ENCODE measurements at regions not wholly inside any gene's neighbourhood (a gene's known extent, or its start where the extent isn't known, plus 50 kb on each side); places are given as distances from the start of the nearest gene placed in this dataset.

DNA sequence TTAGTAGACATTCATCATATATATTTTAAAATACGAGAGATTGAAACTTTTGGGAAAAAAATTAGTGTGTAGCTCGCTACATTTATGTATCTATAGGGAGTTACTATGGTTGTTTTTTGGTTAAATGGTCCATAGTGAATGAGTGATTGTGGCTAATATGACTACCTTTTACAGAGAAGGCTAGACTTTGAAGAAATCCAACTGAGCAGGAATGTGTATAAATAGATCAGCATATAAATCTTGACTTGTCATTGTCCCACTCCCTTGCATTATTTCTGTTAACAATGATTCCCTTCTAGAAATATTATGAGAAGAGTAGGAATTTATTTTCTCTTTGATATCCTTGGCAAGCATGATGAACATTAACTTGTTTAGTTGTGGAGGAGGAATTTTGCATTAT is 737.8 kb upstream of the MAP3K7 start:
- no peak for DNase-seq

DNA sequence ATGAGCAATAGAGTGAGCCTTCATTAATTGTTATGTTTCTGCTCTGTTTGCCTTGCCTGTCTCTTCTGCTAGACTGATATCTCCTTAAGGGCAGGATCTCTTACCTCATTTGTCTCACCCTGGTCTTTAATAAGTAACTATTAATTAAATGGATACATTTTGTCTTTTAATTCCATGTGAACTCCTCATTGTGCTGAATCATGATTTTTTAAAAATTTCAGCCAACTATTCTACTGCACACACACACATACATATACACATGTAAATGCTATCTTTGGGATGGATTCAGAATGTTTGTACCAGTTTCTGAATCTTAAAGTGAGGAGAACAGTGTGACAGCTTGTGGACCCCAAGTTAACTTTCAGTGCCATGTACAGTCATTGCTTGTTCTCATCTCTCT is 731.1 kb upstream of the MAP3K7 start:
- no peak for DNase-seq

DNA sequence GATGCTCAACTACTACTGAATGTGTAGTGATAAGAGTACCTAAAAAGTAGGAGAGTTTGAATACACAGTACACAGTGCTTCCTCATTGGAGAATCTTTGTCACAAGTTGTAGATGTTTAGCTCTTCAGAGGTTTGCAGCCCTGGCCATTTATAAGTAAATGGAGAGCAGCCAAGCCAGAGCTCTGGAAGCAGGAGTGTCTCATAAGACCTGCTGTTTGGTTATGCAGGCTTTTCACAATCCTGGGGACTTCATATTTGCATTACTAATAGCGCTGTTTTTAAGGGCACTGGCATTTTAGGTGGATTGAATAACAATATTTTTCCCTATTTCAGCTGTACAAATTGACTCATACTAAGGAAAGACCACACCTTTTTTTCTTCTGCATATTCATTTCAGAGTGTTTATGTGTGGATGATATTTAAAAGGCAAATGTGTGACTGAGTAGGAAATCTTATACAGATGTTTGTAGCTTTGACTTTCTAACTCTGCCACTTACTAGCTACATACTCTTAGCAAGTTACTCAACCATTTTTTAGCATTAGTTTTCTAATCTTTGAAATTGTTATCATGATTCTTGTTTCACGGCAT is 730.5 kb upstream of the MAP3K7 start:
- DNase-seq = peak; percentile 2

DNA sequence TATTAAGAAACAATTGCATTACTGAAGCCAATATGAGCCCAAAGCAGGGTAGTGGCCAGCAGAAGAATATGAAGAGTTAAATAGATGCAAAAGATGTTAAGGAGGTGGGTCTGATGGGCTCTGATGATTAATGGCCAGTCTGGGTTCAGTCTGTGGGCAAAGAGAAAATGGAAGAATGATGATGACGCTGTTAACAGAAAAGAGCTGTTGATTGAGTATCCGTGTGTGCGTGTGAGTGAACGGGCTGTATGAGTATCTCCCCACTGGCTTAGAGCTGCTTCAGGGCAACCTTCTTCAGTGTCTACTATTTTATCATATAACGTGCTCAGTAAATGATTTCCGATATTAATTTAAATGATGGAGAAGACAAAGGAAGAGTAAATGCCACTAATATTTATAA is 723.3 kb upstream of the MAP3K7 start:
- DNase-seq = no peak

DNA sequence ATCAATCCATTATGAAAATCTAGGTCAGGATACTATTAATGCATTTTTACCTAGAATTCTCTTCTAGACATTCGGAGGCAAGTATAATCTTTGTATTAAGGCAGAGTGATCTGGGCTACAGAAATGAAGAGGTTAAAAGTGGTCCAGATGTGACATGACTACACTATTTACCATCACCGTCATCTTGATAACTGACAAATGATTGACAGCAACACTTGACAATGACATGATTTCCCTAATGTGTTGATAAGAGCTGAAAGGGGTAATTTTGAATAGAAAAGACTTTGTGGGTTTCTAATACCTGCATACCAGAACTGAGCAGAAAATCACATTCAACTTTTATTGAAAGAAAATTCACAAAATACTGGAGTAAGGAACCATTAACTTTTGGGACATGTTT is 718.9 kb upstream of the MAP3K7 start:
- no peak for DNase-seq

DNA sequence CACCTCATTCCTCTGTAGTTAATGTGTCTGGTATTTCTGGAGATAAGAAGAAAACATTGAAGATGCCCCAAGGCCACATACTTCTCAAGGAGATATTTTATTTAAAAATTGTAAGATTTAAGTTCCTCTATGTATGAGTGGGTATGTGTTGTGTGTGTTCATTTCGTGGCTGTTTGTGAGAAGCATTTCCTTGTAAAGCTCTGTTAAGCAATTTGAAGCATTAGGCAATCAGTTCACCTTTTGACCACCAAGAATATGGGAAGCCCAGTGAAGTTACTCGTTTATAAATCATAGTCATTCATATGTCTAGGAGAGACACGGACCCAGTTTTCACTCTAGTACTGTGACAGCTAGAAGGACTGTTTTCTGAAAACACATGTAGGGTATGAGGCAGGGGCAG is 717.6 kb upstream of the MAP3K7 start:
- no peak for DNase-seq

DNA sequence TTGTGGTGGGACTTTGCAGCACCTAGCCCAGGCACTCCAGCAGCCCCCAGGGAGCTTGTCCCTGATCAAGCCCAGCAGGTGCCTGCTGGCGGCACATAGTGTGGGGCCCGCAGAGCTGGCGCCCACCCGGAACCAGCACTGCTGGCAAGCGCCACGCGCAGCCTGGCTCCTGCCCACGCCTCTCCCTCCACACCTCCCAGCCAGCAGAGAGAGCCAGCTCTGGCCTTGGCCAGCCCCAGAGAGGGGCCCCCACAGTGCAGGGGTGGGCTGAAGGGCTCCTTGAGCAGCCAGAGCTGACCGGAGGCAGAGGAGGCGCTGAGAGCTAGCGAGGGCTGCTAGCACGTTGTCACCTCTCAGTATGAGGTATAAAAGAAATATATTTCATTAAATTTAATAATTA is 716.5 kb upstream of the MAP3K7 start:
- DNase-seq = no peak

DNA sequence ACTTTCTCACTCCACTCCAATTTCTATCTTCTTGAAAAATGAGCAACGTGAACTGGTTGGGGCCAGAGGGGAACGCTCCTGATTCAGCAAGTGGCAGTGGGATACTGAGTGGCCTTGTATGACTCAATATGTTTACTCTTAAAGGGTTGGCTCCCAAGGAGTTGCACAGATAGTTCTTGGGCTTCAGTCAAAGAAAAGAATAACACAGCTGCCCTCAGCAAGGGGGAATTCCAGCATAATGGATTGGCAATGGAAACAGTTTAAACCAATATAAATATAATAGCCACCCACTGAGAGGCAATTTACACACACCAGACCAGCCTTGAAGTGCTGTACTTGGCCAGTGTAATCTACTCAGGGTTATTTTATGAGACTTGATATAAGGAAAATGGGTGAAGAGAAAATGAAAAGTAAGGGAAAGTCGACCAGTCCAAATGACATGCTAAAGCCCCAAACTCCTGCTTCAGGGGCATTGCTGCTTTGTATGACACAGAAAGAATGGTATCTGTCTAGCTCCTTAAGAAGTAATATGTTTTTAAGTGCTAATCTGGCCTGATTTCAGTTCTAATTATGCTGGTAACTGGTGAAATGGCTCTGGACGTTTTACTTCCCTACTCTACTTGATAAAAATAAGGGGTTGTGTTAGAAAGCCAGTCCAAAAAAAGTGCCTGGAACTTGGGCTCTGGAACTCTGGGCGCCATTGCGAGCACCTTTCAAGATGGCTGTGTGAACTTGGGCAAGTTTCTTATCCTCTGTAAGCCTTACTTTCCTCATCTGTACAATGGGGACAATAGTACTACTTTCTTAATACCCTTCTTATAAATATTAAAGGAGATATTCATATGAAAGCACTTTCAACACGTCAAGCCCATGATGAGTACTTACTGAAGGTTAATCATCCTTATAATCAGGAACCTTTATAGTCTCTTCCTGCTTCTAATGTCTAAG is 712.9 kb upstream of the MAP3K7 start:
- DNase-seq = peak; percentile 86

DNA sequence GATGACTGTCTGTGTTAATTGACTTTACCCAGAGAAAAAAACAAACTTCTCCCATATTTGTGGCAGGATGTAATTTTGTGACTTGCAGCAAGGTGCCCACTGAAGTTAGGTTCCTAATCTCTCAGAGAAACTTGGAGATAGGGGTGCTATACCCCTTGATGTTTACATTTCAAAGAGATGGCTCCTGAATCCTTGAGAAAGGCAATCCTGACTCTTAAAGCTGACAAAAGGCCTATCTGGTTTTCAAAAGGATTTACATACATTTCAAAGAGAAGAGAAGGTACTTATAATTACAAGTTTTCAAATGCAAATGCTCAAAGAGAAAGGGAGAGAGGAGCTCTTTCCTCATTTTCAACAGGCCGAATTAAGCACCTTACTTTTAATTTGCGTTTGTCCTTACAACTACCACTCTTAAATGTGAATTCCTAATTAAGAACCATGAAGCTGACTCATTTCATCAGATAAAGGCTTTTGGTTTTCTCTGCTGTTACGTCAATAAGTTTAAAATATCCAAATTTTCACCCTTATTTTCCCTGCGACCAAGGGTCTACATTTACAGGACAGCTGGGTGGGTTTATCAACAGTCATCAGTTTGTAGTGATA is 711.8 kb upstream of the MAP3K7 start:
- no peak for DNase-seq

DNA sequence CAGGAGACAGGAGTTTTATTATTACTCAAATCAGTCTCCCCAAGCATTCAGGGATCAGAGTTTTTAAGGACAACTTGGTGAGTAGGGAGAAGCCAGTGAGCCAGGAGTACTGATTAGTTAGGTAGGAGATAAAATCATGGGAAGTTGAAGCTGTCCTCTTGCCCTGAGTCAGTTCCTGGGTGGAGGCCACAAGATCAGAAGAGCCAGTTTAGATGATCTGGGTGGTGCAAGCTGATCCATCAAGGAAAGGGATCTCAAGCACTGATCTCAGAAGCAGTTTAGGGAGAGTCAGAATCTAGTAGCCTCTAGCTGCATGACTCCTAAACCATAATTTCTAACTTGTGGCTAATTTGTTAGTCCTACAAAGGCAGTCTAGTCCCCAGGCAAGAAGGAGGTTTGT is 706.5 kb upstream of the MAP3K7 start:
- DNase-seq = no peak

DNA sequence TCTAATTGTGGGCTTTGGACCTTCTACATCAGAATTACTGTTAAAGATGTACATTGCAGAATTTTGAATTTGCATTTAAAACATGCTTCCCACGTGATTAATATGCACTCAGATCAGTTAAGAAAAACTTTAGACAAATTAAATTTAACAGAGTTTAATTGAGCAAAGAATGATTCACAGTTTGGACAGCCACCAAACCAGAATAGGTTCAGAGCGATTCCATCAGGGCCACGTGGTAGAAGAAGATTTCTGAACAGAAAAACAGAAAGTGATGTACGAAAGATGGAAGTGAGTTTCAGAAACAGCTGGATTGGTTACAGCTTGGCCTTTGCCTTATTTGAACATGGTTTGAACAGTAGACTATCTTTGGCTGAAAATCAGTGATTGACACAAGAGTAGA is 704.2 kb upstream of the MAP3K7 start:
- no peak for DNase-seq

DNA sequence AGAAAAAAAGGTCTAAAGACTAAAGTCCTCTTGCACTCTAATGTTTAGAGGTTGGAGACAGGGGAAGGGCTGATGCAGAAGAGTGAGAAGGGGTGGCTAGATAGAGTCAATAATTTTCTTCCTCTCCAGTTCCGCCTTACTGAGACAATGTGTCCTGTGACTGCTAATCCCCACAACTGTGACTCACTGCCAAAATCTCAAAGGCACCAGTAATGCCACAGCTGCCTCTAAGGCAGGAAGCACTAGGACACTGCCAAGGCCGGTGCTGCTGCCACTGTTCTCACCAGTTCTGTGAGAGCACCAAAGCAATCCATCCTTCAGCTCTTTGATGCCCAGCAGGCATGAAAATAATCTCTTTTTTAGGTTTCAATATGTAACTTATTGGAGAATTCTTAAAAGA is 701.9 kb upstream of the MAP3K7 start:
- no peak for DNase-seq

DNA sequence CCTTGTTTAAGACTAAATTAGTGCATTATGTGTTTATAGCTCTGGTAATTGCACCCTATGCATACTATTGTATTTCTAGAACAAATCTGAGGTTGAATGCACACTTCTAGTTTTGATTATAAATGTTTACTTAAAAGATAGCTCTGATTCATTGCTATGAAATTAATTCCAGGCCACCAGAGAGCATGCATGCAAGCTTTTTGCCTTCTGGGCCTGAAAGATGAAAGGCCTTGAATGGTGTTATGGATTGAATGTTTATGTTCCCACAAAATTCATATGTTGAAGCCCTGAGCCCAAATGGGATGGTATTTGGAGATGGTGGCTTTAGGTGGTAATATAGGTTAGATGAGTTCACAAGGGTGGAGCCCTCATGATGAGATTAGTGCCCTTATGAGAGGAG is 695.0 kb upstream of the MAP3K7 start:
- peak; percentile 65 for DNase-seq

DNA sequence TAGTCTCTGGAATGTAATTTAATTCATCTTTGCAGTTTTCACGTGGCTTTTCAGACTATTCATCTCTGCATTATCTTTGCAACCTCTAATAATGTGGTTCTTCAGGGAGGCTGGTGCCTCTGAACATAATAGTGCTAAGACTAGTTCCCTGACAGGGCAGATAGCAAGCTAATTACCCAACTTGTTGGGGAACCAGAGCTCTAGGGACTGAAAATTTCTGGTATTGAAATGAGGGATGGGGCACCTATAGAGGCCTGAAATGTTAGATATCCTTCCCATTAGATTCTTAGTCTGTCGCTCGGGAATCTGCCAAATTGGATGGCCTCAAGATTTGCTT is 693.6 kb upstream of the MAP3K7 start:
- no peak for DNase-seq

DNA sequence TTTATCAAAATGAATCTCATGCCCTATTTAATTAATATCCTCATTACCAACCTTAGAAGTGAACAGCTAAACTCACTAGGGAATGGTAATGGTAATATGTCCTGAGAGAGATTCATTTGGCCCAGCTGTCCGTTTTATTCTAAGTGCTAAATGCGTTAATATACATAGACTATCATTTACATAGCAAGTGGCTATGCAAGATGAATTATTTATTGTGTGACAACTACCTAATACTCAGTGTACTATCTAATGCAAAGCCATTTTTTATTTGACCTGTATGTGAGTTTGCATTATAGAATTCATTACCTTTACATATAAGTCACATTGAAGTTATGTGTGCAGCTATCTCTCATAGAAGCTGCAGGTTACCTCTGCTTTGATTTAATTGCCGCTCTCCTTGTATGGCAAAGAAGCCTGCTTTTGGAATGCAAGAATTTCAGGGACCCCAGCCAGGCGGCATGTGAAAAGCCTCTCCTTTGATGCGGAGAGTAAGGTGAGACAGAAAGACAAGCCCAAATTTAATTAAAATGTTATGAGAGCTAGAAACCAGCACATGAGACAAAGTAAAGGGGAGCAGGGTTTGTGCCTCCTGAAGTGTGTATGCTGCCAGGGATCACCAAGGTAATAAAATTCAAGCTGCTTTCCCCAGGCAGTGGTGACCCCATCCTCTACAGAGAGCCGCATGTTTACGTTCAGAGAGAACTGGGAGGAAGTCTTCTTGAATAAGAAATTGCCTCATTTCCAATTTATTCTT is 693.0 kb upstream of the MAP3K7 start:
- no peak for DNase-seq

DNA sequence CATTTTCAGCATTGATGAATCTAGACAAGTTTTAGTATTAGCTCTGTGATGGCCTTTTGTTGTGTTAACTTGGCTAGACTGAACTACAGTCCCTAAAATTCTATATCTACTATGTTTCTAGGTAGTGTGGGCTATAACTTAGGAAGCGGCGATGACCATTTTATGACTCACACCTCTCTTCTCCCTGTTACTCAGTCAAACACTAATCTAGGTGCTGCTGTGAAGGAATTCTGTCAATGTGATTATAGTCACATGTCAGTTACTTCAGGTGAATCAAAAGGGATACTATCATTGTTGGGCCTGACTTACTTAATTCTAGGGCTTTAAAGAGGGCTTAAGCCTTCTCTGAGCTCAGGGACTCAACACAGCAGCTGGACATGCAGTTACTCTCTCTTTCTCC is 691.5 kb upstream of the MAP3K7 start:
- no peak for DNase-seq

DNA sequence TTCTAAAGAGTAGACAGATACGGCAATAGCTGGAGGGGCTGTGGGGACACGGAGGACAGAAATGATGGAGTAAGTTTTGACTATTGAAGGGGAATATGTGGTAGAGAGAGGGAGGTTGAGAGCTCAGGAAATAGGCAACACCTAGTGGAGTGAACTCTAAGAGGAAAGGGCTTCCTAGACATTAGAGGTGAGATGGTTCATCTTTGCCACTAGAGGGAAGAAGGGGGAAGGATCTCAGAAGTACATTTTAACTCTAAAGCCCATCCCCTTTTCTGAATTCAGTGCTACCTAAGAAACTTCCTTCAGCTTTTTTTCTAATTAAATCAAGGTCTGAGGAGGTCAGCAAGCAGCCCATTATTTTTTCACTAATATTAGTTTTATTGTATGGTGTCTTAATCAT is 689.4 kb upstream of the MAP3K7 start:
- DNase-seq = peak; percentile 49

DNA sequence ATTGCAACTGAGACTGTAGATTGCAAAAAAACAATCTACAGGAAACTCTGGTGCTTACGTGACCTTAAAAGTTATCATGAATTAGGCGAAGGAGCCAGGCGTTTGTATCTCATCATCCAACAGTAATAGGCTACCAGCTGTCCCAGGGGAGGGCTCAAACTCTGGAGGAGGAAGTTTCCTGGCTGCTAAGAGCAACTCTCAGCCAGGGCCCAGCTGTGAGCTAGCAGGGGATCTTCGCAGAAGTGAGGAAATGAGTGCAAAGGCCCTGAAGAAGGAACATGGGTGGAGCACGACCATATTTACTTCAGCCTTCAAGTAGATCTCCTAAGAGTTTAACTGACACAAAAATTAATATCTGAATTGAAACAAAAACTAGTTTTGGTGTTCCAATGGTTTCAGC is 686.9 kb upstream of the MAP3K7 start:
- no peak for DNase-seq

DNA sequence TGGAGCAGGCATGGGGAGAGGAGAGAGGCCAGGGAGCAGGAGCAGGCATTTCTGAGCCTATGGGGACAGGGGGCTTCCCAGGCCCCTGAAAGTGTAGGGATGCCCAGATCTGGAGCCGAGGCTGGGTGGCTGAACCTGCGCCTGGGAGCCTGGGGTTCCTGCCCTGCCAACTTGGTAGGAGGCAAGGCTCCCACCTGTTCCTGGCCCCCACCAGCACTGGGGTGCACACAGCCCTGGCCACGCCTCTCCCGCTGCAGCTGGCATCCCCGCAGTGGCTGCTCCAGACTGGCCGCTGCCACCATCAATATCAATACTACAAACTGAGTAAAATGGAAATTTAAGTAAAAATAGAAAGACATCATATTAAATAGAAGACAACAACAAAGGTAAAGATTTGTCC is 684.9 kb upstream of the MAP3K7 start:
- DNase-seq = no peak

DNA sequence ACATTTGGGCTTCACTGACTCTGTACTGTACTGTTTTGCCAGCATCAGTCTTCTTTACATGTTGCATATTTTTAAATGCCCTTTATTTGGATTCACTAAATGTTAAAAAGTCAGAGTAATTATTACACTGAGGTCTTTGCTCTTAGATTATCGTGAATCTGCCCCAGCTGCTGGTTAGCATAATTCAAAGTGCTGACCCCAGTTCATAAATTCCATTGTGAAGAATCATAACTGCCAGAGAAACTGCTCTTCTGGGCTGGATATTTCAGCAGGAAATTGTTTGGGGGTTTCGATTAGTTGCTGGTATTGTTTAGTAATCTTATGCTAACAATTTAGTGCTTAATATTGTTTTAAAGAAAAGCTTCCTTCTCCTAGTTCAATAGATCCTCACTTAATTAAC is 682.1 kb upstream of the MAP3K7 start:
- no peak for DNase-seq

DNA sequence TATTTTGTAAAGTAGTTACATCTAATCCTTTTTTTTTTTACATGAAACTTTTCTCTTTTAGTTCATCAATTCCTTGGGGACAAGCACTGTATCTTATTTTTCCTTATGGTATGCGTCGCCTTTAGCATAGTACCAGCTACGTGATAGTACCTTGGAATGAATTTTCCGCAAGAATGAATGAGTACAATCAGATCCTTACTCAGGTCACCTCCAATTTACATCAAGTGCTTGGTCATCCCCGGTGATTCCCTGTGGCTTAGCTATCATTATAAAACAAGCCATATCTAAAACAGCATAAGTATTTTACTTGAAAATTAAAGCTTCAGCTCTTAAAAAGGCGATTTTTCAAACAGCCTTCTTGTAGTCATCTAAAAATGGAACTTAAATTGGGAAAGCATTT is 680.4 kb upstream of the MAP3K7 start:
- DNase-seq = no peak

DNA sequence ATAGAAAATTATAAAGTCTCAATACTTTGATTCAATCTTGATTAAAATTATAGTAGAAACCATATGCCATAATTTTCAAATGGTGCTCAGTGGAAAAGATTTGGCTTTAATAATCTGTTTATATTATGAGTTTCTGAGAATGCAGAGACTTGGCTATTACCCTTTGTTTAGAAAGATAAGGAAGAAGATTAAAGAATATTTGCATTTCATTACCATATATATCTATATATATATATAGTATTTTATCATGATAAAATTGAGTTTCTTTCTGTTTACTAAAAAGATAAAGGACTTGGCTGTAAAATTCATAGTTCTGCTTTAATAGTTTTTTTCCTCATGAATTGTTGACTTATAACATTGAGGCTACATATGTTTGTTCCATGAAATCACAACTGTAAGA is 679.3 kb upstream of the MAP3K7 start:
- DNase-seq = no peak

DNA sequence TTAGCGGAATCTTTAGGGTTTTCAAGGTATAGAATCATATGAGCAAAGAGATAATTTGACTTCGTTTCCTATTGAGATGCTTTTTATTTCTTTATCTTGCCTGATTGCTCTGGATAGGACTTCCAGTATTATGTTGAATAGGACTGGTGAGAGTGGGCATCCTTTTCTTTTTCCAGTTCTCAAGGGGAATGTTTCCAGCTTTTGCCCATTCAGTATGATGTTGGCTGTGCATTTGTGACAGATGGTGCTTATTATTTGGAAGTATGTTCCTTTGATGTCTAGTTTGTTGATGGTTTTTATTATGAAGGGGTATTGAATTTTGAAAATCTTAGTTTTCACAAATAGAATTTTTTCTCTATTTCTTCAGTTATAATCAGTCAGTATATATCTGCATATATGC is 656.6 kb upstream of the MAP3K7 start:
- DNase-seq = no peak

DNA sequence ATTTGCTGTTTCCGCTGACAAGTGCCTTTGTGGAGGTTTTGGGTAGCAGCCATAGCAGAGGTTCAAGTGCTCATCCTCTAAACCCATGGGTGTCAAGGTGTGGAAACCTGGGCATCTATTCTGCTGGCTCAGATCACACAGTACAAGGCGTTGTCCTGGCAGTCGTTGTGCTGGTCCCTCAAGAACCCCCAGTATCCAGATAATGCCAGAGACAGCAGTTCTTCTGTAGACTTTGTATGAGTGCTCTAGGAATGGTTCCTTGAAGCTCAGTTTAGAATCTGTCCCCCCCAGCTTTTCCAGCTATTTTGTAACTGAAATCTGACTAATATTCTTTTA is 655.7 kb upstream of the MAP3K7 start:
- DNase-seq = no peak

Measured in NCI-H146 (cell line).